Stomach (tissue), 8 donors: ENCODE measurements at regions not wholly inside any gene's neighbourhood (a gene's known extent, or its start where the extent isn't known, plus 50 kb on each side); places are given as distances from the start of the nearest gene placed in this dataset.

Experiments used
- DNase-seq, 2 donors: peaks; one replicate each; pipeline versions ENCODE4 v3.0.0 to v3.0.0-alpha.2; 2013 to 2019
- H3K27ac ChIP-seq, 5 donors: fragments of 200-600 bp in 4 of 5; sonication (generic) in 4 of 5; one replicate each; pipeline ENCODE4 v1.5.1; 2013 to 2019; ENCODE audit warnings: mild to moderate bottlenecking in 1 of 5, moderate library complexity in 1 of 5
- H3K27me3 ChIP-seq, 3 donors: fragments of 200-600 bp; sonication (generic); one replicate each; pipeline ENCODE4 v1.5.1; 2017 to 2019; ENCODE audit warnings: mixed run types in 1 of 3
- H3K36me3 ChIP-seq, 4 donors: fragments of 200-600 bp; sonication (generic); 1 replicate in 3 of 4; 2 replicates in 1 of 4; pipeline ENCODE4 v1.5.1; 2016 to 2019
- H3K4me1 ChIP-seq, 4 donors: fragments of 200-600 bp; sonication (generic); one replicate each; pipeline ENCODE4 v1.5.1; 2016 to 2019
- H3K4me3 ChIP-seq, 4 donors: fragments of 200-600 bp; sonication (generic) in 3 of 4; one replicate each; pipeline ENCODE4 v1.5.1; 2016 to 2019; ENCODE audit warnings: mild to moderate bottlenecking in 1 of 4
- H3K9me3 ChIP-seq, 4 donors: fragments of 200-600 bp; sonication (generic); one replicate each; pipeline ENCODE4 v1.5.1; 2016 to 2019
- CTCF ChIP-seq, 7 experiments: fragments of 450-650 bp in 4 of 7; fragments of 200-600 bp in 3 of 7; sonication (generic) in 3 of 7; IDR thresholded peaks; one replicate each; pipeline ENCODE4 v1.5.1; 2016 to 2019; ENCODE audit warnings: antibody characterized with exemption in 7 of 7, control low read depth in 2 of 7, mild to moderate bottlenecking in 1 of 7
- EP300 ChIP-seq: sonication (generic); formaldehyde crosslinking; IDR thresholded peaks from one replicate; pipeline ENCODE4 v1.6.1; 2017; ENCODE audit warnings: antibody characterized with exemption
- POLR2A ChIP-seq, 4 donors: fragments of 450-650 bp; IDR thresholded peaks; one replicate each; pipeline ENCODE4 v1.6.1; 2016; ENCODE audit warnings: antibody characterized with exemption in 4 of 4, control low read depth in 2 of 4, mild to moderate bottlenecking in 1 of 4, moderate library complexity in 1 of 4
- POLR2AphosphoS5 ChIP-seq, 3 donors: sonication (generic); formaldehyde crosslinking; IDR thresholded peaks; one replicate each; pipeline ENCODE4 v1.6.1; 2016; ENCODE audit warnings: antibody characterized with exemption in 3 of 3
- WGBS, 5 donors: extraction: QIAGEN DNeasy Blood & Tissue Kit in 3 of 5; methylation state at CpG; one replicate each; pipeline versions ENCODE4 v1.1.5 to v1.1.7; 2013 to 2018; 5-methylcytosine and 5-hydroxymethylcytosine counted together
- intact Hi-C: fragments of 100-400 bp; cut with DNase I; formaldehyde crosslinking; loops from one replicate; pipeline ENCODE4 v1.15.1; 2023; ENCODE audit warnings: low total_unique reads
- donor health status: healthy with polysubstance abuse.
- donor health status: Bipolar disorder and iron deficiency.
- donor health status: healthy.

- H3K4me3 ChIP-seq: no peak overlapping the region
- no peaks in the 10 kb centered on the region for H3K27me3 ChIP-seq
- WGBS, 5 donors: 79 to 89% (median 83%) methylated on average over 2 of the region's 2 CpGs
- DNase-seq: no peak
- H3K9me3 ChIP-seq: peaks cover 0 to 10% (median 4%) of the 10 kb centered on the region in 4 donors
- H3K36me3 ChIP-seq: no peaks in the 10 kb centered on the region
- no peak for TF ChIP-seq POLR2A (IDR thresholded peaks at IDR 0.05)
- no peak for TF ChIP-seq EP300
- no peak for TF ChIP-seq CTCF (IDR thresholded peaks at IDR 0.05)
- TF ChIP-seq POLR2AphosphoS5 (IDR thresholded peaks at IDR 0.05): no peak
- intact Hi-C loops: no loop called here
- H3K27ac ChIP-seq: no peak overlapping the region
- no peaks in the 10 kb centered on the region for H3K4me1 ChIP-seq
Observed at GRCh38 chr9:79857188-79857587, 285.4 kb downstream of the TLE4 start.

DNA sequence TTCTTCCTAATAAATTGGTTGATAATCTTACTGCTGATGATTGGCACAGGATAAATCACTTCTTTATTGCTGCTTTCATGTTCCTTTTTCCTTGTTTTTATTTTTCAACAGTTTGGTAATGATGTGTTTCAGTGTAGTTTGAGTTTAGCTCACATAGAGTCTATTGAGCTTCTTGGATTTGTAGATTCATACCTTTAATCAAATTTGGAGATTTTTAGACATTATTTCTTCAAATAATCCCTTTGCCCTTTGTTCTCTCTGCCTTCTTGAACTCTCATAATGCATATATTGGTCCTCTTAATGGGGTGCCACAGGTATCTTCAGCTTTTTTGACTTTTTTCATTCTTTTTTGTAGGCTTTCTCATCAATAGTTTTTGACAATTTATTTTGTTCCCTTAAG lies 275.3 kb downstream of the TLE4 start:
- DNase-seq: no peak
- H3K36me3 ChIP-seq: no peaks in the 10 kb centered on the region
- no peak overlapping the region for H3K4me3 ChIP-seq
- peaks cover 11 to 29% (median 17%) of the 10 kb centered on the region in 4 donors for H3K9me3 ChIP-seq
- intact Hi-C loops: no loop called here
- TF ChIP-seq EP300 (no peak), POLR2A (IDR thresholded peaks at IDR 0.05) (no peak), CTCF (IDR thresholded peaks at IDR 0.05) (no peak), POLR2AphosphoS5 (IDR thresholded peaks at IDR 0.05) (no peak)
- H3K27me3 ChIP-seq: no peaks in the 10 kb centered on the region
- H3K27ac ChIP-seq: no peak overlapping the region
- H3K4me1 ChIP-seq: no peaks in the 10 kb centered on the region

- TF ChIP-seq POLR2A (IDR thresholded peaks at IDR 0.05) (no peak), POLR2AphosphoS5 (IDR thresholded peaks at IDR 0.05) (no peak), CTCF (IDR thresholded peaks at IDR 0.05) (no peak), EP300 (no peak)
- no peaks in the 10 kb centered on the region for H3K9me3 ChIP-seq
- no peaks in the 10 kb centered on the region for H3K36me3 ChIP-seq
- WGBS, 5 donors: 94 to 97% (median 96%) methylated on average over 7 of the region's 7 CpGs
- no peak overlapping the region for H3K27ac ChIP-seq
- H3K4me1 ChIP-seq: no peaks in the 10 kb centered on the region
- H3K27me3 ChIP-seq: no peaks in the 10 kb centered on the region
- H3K4me3 ChIP-seq: no peak overlapping the region
- no peak for DNase-seq
- intact Hi-C loops: no loop called here
Observed at GRCh38 chr9:79829566-79830302, 258.0 kb downstream of the TLE4 start.

DNA sequence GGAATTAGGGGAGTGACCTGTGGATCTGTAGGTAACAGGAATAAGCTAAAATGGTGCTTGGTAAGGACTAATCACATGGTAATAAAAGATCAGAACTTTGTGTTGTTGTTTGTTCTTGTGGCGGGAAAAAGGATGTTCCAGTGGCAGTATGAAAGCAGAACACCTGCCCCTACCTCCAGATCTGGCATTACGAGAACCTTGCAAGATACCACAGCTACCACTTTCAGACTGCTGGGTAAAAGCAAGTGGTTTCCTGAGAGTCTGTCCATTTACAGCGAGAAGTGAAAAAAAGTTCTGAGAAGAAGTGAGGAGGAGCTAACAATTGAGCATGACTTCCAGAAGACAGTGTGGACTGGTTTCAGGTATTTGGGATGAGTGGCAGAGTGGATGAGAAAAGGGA lies 252.5 kb downstream of the TLE4 start:
- no peak for TF ChIP-seq POLR2AphosphoS5 (IDR thresholded peaks at IDR 0.05)
- no peak for TF ChIP-seq CTCF (IDR thresholded peaks at IDR 0.05)
- TF ChIP-seq POLR2A (IDR thresholded peaks at IDR 0.05): no peak
- TF ChIP-seq EP300: no peak
- DNase-seq: no peak
- Histone ChIP-seq H3K9me3 (no peaks in the 10 kb centered on the region), H3K36me3 (no peaks in the 10 kb centered on the region), H3K4me1 (no peaks in the 10 kb centered on the region), H3K4me3 (no peak overlapping the region), H3K27me3 (no peaks in the 10 kb centered on the region), H3K27ac (no peak overlapping the region)
- 80 to 91% (median 89%) methylated on average over 3 of the region's 3 CpGs for WGBS, 5 donors
- intact Hi-C loops: no loop called here
